Kidney (tissue), 13 donors: ENCODE measurements at regions not wholly inside any gene's neighbourhood (a gene's known extent, or its start where the extent isn't known, plus 50 kb on each side); places are given as distances from the start of the nearest gene placed in this dataset.

Experiments
- DNase-seq, 5 donors: peaks; one replicate each; pipeline ENCODE4 v3.0.0-alpha.2; 2013 to 2020
- FAIRE-seq: peaks from 2 replicates; lab custom pipeline; 2012; peaks lifted over from hg19 to GRCh38; lab: Jason Lieb, UNC
- H3K27ac ChIP-seq, 2 donors: one replicate each; pipeline ENCODE4 v1.7.0; 2013; ENCODE audit warnings: low read depth in 2 of 2, low read length in 2 of 2, inconsistent platforms in 1 of 2
- H3K27me3 ChIP-seq: one replicate; pipeline ENCODE4 v1.7.1; 2013; ENCODE audit warnings: low read length, inconsistent platforms; ENCODE audit not compliant: control insufficient read depth, insufficient read depth
- H3K36me3 ChIP-seq, 3 donors: one replicate each; pipeline versions ENCODE4 v1.7.0 to v1.7.1; 2013; ENCODE audit warnings: low read length in 3 of 3, control low read depth in 1 of 3, inconsistent platforms in 1 of 3; ENCODE audit not compliant: insufficient read depth in 3 of 3, control insufficient read depth in 2 of 3
- H3K4me1 ChIP-seq, 3 donors: one replicate each; pipeline versions ENCODE4 v1.7.0 to v1.7.1; 2013; ENCODE audit warnings: low read length in 3 of 3, inconsistent platforms in 1 of 3, low read depth in 1 of 3; ENCODE audit not compliant: control insufficient read depth in 2 of 3, insufficient read depth in 2 of 3
- H3K4me3 ChIP-seq, 3 donors: one replicate each; pipeline versions ENCODE4 v1.7.0 to v1.8.1; 2013; ENCODE audit warnings: low read length in 3 of 3, control low read depth in 1 of 3, inconsistent platforms in 1 of 3
- H3K9ac ChIP-seq, 3 donors: one replicate each; pipeline versions ENCODE4 v1.7.0 to v1.7.1; 2013; ENCODE audit warnings: low read length in 3 of 3, control low read depth in 1 of 3, inconsistent platforms in 1 of 3
- H3K9me3 ChIP-seq, 3 donors: one replicate each; pipeline versions ENCODE4 v1.7.0 to v1.7.1; 2013; ENCODE audit warnings: low read length in 3 of 3, control low read depth in 1 of 3, inconsistent platforms in 1 of 3; ENCODE audit not compliant: control insufficient read depth in 2 of 3, insufficient read depth in 1 of 3
- intact Hi-C: fragments of 100-400 bp; cut with DNase I; formaldehyde crosslinking; loops from one replicate; pipeline ENCODE4 v1.11.1; 2022
- TF ChIP-seq, protein P1 (sequence below): IDR thresholded peaks from 3 replicates; pipeline ENCODE4 v1.5.1; 2012; ENCODE audit warnings: mild to moderate bottlenecking, moderate library complexity, borderline replicate concordance; ENCODE audit not compliant: insufficient read depth; ENCODE audit errors: extremely low read depth
- donor health status: control.
- donor health status: control.
- donor health status: control.
- donor health status: control.
- donor health status: control.
- donor health status: DM: yes; HTN: yes; CAD: no.
- donor health status: Normal renal cell carcinoma (clear cell type).

DNA sequence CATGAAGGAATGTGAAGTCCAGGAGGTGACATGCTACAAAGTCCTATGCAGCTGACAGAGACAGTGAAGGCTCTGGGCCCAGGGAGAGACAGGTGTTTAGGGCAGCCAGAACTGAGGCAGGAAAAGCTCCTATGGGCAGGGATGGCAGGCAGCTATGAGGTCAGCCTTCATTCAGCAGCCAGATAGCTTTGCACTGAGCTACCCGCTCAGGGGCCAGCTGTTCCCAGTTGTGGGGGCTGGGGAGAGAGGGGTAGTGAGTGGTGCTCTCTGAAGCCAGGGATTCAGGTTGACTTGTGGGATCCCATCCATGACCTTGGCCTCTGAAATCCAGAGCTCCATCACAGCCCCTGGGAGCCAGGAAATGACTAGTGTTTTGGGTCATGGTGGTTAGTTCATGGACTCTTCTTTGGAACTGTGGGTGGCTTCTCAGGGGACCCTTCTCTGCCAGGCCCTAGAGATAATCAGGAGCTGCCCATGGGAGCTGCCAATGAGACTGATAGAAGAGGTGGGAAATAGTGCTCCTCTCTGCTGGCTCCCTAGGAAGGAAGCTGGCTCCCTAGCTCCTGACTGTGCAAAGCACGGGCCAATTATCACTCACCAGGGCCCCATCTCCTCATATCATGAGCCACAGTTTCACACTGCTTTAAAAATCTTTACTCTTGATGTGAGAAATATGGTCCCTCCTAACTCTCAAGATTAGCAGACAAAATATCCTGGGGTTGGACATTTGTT is 127.7 kb downstream of the VEGFA start:
- Histone ChIP-seq H3K36me3 (no peaks in the 10 kb centered on the region), H3K9ac (no peak overlapping the region), H3K27me3 (no peaks in the 10 kb centered on the region), H3K4me3 (no peak overlapping the region), H3K27ac (no peak overlapping the region), H3K9me3 (peaks cover 0 to 2% (median 0%) of the 10 kb centered on the region in 3 donors), H3K4me1 (peaks cover 0 to 5% (median 0%) of the 10 kb centered on the region in 3 donors)
- TF ChIP-seq, protein P1, sequence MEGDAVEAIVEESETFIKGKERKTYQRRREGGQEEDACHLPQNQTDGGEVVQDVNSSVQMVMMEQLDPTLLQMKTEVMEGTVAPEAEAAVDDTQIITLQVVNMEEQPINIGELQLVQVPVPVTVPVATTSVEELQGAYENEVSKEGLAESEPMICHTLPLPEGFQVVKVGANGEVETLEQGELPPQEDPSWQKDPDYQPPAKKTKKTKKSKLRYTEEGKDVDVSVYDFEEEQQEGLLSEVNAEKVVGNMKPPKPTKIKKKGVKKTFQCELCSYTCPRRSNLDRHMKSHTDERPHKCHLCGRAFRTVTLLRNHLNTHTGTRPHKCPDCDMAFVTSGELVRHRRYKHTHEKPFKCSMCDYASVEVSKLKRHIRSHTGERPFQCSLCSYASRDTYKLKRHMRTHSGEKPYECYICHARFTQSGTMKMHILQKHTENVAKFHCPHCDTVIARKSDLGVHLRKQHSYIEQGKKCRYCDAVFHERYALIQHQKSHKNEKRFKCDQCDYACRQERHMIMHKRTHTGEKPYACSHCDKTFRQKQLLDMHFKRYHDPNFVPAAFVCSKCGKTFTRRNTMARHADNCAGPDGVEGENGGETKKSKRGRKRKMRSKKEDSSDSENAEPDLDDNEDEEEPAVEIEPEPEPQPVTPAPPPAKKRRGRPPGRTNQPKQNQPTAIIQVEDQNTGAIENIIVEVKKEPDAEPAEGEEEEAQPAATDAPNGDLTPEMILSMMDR = no peak
- DNase-seq = no peak
- intact Hi-C loops = no loop called here
- FAIRE-seq = no peak

DNA sequence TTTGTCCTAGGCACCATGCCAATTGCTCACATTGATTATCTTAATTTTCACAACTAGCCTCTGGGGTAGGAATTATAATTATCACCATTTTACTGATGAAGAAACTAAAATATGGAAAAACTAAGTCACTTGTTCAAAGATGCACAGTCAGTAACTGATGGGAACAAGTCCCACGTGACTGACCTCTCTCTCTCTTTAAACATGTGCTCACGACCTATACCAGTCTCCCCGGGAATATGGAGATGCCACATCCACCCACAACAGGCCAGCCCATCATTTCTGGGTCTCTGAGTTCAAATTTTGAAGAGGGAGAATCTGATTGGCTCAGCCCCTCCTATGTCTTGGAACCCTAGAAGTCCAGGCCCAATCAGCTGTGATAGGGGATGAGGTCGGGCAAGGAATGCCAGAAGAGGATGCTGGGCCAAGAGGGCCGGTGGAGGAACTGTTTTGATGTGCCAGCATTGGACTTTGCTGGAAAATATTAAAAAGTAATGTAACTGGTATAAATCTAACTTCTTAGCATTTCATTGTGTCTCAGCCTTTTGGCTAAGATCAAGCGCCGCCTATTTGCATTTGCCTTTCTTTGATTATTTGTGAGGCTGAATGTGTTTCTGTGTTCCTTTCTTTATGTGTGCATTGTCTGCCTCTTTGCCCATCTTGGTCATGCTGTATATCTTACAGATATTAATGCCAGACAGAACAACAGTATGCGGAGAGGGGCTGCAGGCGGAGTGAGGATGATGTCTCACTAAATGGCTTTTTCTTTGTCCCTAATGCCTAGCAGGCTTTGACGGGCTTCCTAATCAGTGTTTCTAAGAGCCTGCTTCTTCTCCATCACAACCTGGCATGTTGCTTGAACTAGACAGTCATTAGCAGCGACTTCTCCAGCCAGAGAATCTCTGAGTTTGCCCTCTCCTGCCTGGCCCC is 126.6 kb downstream of the VEGFA start:
- peaks cover 0 to 5% (median 0%) of the 10 kb centered on the region in 3 donors for H3K4me1 ChIP-seq
- intact Hi-C loops = no loop called here
- H3K27me3 ChIP-seq = no peaks in the 10 kb centered on the region
- H3K36me3 ChIP-seq = no peaks in the 10 kb centered on the region
- peaks cover 0 to 2% (median 0%) of the 10 kb centered on the region in 3 donors for H3K9me3 ChIP-seq
- H3K4me3 ChIP-seq = no peak overlapping the region
- DNase-seq (no peak), FAIRE-seq (no peak)
- no peak overlapping the region for H3K9ac ChIP-seq
- TF ChIP-seq, protein P1 = no peak
- no peak overlapping the region for H3K27ac ChIP-seq

DNA sequence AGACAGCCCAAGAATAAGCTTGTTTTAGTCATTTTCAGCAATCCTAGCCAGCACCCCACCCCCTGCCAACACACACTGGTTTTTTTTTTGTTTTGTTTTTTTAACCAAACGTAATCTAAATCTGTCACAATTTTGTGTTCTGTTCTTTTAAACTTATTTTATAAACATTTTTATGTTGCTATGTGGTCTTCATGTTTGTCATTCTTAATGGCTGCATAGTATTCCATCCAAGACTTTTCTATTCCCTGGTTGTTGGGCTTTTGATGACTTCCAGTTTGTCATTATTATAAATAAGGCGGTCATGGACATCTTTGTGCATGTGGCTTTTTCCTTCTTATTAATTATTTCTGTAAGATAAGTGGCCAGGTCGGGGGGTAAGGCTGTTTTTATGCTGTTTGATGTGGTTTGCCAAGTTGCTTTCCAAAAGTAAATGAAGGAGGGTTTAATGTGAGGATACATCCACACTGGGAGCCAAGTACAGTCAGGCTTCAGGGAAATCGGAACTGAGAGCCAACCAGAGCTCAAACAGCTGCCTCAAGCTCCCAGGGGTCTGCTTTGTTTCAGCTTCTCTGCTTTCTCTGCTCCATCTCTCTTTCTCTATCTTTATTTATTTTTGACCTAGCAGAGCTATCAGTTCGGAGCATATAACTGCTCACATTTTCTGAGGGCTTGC is 125.8 kb downstream of the VEGFA start:
- TF ChIP-seq, protein P1 = no peak
- H3K4me1 ChIP-seq = peaks cover 0 to 2% (median 0%) of the 10 kb centered on the region in 3 donors
- no peaks in the 10 kb centered on the region for H3K27me3 ChIP-seq
- no peak overlapping the region for H3K4me3 ChIP-seq
- H3K9me3 ChIP-seq = peaks cover 0 to 2% (median 0%) of the 10 kb centered on the region in 3 donors
- FAIRE-seq = no peak
- DNase-seq = no peak
- no peak overlapping the region for H3K27ac ChIP-seq
- intact Hi-C loops = no loop called here
- no peak overlapping the region for H3K9ac ChIP-seq
- no peaks in the 10 kb centered on the region for H3K36me3 ChIP-seq
